Activated CD4-positive, alpha-beta T cell treated with anti-CD3 and anti-CD28 coated beads, Interleukin-2, Interleukin-6, amounts not matched to agents 100 ng/mL and 50 ng/mL, durations not matched to agents 16 hours and 8 hours (primary cell): ENCODE measurements at regions not wholly inside any gene's neighbourhood (a gene's known extent, or its start where the extent isn't known, plus 50 kb on each side); places are given as distances from the start of the nearest gene placed in this dataset.
A peak's percentile ranks its signal among the peaks of the same experiment; 100 is the strongest.
"Not testable (repeated sequence)": the region's sequence is repeated elsewhere in the genome, so short reads cannot be mapped to it uniquely, and the experiment has no call there.

ENCODE experiments used
- DNase-seq: peaks from one replicate; pipeline ENCODE4 v3.0.0-alpha.2; 2020

DNA sequence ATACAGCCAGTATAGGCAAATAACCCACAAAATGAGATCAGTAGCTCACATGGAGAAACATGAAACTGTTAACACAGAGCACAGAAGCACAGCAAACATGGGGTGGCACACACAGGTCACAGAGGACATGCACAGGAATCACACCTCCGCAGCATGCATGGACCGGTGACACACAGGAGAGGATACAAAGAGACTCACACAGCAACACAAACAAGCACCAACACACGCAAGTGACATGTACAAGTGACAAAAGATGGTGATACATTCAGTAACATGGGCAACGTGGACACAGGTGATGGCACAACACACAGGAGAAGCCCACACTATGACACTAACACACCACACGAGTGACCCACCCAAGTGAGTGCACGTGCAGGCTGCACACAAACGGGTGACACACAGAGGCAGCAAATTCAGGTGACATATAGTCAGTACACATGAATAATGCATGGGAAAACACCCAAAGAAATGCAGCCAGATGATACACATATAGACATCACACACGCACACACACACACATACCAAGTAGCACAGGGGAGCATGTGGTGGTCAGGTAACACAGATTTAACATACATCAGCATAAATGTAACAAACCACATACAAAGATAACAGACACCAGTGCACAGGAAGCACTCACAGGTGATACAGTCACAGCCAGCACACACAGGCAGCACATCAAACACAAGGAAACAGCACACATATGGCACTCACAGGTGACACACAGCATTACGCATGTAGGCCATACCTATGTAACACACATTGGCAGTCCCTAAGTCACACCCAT lies 216.0 kb upstream of the SFSWAP start:
- DNase-seq: no peak

DNA sequence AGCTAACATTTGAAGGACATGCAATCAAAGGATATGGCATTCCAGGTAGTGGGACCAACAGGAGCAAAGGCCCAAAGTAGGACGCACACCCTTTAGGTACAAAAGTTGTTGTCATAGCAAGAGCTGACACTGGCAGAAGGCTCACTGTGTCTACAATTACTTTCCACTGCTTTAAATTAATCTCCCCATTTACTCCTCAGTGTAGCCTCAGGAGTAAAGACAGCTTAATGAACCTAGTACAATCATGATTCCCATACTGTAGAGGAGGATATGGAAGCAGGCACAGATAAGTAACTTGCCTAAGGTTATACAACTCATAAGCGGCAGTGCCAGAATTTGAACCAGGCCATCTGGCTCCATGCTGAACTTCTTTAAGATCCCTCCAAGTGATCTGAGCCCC lies 212.9 kb upstream of the SFSWAP start:
- no peak for DNase-seq

DNA sequence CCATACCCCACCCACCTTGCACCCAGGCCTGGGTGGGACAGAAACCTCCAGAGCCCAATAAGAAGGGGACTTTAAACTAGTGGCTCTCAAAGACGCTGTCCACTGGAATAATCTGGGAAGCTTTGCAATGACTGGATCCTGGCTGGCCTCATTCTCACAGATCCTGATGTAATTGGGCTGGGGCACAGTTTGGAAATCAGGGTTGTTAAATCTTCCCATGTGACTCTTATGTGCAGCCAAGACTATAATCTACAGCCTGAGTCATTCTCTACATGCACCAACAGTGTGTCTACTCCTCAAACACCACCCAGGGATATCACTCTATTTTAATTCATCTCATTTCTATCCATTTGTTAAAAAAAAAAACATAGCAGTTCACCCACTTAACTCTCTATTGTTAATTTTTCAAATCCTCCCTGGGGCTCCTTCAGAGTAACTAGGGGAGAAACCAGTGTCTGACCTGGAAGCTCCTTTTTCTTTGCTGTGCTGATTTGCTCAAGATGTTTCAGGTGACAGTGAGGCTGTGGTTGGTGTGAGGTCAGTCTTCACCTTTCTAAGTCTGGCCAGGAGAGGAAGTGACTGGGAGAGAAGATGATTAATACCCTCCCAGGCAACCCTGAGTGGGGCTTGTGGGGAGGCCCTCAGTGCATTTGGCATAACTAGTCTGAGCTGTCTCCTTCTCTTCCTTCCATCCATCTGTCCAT lies 211.6 kb upstream of the SFSWAP start:
- DNase-seq: no peak

DNA sequence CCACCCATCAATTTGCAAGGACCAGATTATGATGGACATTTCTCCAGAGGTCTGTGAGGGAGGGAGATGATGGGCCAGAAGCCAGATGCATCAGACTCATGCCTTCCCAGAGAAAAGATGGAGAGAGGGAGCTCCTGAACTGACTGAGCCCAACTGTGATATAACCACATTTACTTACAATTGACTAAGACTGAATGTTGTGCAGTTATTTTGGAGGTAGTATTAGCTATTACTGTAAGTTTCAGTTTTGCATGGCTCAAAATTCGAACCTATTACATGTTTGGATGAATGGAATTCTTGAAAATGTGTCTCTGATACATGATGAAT lies 211.1 kb upstream of the SFSWAP start:
- DNase-seq: no peak

DNA sequence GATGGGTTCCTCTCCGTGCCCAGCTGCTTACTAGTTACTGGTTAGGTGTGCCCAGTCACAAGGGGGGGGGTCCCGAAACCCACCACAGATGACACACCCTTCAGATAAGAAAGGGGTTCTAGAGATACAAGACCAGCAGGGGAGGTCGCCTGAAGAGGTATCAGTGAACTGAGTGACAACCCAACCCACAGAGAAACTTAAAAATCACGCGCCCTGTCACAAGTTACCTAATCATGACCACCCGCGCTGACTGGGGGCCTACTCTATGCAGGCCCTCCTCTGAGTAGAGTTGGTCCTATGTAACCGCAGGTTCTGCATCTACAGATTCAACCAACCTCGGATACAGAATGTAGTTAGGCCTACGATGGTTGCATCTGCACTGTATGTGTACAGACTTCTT lies 210.3 kb upstream of the SFSWAP start:
- DNase-seq: no peak

DNA sequence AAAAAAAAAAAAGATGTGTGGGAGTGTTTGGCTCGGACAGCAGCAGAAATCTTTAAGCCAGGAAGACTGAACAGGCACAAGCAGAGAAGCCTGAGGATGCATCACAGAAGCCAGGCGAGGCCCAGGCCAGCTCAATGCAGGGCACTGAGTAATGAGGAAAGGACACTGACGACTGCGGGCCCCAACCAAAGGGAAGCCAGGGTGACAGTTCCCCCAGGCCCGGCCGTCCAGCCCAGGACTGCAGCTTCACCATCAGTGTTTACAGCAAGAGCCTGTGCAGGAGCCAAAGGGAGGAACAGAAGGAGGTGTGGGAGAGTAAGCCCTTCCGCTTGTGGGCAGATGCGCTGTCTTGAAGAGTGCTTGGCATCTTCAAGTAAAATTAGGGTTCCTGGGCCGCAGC lies 205.3 kb upstream of the SFSWAP start:
- no peak for DNase-seq

DNA sequence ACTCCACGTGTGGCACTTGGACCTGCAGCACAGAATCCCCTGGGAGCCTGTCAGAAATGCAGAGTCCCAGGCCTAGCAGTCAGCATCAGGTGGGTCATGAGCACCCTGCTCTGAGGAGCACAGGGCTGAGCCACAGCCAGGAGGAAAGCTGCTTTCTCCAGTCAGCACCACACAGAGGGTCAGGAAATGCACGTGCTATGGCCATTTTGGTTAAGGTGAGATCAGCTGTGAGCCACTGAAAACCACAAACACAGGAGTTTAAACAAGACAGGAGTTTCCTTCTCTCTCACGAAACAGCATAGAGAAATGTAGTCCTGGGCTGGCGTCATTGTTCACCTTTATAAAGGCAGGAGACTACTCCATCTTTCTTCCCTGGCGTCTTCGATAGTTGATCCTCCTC lies 204.5 kb upstream of the SFSWAP start:
- no peak for DNase-seq

DNA sequence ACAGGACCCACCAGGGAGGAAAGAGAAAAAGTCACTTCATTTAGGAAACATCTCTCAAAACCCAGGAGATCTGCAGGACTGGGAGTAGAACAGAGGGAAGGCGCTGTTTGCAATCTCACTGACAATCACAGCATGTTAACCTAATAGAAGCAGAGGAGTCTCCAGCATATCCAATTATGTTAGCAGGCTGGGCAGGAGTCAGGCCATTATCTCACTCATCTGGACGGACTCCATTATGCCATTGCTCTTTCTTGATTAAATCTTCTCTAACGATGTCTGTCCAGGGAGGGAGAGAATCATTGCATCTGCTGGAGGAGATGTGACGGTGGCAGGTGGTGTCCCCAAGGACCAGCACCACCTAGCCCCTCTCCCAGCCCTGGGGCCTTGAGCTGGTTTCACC lies 203.8 kb upstream of the SFSWAP start:
- DNase-seq: no peak

DNA sequence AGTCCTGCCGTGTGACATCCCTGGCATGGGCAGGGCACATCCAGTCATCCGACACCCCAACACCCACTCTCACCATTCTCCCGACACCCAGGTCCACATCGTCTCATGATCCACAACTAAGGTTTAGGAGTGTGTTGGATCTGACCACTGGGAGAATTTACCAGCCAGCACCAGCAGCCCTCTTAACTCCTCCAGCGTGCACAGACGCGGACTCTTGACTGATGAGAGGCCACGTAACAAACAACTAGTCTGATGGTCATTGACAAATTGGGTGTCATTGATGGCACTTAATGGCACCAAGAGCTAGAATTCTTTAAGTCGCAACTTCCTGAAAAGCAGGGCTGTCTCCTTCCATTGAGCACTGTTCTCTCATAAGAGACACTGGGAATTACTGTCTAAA lies 203.0 kb upstream of the SFSWAP start:
- DNase-seq: no peak

DNA sequence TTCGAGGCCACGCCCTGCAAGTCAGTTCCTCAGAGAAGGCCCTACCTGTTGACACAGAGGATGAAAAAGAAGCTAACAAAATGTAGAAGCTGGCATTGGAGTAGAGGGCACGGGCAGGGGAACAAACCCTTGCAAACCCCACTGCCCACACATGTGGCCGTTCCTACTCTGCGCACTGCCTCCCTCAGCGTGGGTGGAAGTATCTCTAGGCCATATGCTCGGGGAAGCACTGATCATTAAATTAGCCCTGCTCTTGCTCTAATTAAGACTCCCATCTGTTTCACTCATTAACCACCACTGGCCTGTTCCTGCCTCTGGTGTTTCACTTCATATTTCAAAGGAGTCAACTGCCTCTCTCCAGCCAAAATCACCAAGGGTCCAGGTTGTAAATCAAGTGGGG lies 201.2 kb upstream of the SFSWAP start:
- no peak for DNase-seq

DNA sequence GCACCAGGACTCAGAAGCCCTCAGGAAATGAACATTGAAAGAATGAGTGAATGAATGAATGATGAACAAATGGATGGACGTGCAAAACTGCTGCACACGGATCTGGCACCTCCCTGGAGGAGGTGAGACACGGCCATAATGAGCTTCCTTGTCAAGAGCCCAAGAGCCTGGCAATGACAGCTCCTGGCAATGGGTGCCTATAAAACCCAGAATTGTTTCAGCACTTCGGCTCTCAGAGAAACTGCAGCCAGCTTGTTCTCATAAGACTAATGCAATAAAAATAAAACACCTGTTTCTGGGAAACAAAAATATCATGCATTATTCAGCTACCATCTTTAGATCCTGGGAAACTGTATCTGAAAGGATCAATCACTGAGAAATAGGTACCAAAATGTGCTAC lies 200.5 kb upstream of the SFSWAP start:
- DNase-seq: no peak

DNA sequence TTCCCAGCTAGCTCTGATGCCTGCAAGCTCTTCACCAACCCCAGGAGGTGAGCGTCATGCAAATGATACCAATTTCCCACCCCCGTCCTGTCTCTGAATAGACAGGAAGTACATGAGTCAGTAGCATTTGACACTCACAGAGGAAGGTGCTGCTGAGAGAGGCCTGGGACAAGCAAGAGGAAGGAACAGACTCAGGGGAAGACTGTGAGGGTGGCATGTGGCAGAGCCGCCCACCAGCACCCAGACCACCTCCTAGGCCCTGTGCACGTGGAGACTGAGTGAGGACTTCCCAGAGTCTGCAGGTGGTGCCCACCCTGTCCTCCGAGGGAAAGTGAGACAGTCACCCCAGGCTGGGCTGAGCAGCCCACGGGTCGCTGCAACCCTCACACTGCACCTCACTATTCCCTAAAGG lies 199.5 kb upstream of the SFSWAP start:
- DNase-seq: peak; percentile 82

DNA sequence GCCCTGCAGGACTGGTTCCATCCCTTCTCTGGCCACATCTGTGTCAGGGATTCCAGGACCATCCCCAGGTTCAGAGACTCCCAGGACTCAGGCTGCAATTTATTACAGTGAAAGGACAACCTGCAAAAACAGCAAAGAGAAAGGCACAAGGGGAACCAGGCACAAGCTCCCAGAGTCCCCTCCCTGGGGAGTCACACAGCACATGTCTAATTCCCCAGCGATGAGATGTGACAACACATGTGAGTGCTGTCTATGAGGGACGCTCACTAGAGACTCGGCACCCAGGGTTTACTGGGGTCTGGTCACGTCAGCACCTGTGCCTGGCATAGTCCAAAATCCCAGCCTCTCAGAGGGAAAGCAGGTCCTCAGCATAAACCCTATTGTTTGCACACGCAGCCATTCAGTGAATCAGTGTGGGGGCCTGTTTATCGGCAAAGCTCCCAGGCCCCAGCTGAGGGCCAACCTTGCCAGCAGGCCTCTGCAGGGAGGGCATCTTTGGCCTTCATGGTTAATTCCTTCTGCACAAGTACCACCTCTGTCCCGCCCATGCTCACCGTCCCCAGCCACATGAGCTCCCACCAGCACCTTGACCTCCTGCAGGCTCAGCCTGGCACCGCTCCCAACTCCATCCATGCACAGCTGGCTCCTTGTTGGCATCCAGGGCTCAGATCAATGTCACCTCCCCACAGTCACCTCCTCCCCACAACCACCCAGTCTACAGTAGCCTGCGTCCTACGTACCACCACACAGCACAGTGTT lies 198.9 kb upstream of the SFSWAP start:
- no peak for DNase-seq

DNA sequence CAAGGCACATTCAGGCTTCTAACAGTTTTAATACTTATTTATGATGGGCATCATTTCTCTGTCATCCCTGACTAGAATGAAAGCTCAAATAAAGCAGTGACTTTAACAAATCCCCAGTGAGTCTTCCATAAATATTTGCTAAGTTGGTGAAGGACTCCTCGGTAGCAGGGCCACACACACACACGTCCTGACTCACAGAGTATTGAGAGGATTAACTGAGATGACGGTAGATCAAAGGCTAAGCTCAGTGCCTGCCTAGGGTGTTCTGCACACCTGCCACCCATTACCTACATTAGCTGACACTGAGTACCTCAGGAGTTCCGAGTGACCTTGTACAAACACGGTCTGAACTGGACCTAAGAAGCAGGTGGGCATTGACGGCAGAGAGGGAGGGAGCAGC lies 197.3 kb upstream of the SFSWAP start:
- no peak for DNase-seq

DNA sequence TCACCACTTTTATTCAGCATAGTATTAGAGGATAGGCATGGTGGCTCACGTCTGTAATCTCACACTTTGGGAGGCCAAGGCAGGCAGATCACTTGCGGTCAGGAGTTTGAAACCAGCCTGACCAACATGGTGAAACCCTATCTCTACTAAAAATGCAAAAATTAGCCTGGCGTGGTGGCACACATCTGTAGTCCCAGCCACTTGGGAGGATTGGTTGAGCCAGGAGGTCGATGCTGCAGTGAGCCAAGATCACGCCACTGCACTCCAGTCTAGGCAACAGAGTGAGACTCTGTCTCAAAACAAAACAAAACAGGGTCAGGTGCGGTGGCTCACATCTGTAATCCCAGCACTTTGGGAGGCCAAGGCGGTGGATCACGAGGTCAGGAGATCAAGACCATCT lies 190.3 kb upstream of the SFSWAP start:
- not testable (repeated sequence) for DNase-seq

DNA sequence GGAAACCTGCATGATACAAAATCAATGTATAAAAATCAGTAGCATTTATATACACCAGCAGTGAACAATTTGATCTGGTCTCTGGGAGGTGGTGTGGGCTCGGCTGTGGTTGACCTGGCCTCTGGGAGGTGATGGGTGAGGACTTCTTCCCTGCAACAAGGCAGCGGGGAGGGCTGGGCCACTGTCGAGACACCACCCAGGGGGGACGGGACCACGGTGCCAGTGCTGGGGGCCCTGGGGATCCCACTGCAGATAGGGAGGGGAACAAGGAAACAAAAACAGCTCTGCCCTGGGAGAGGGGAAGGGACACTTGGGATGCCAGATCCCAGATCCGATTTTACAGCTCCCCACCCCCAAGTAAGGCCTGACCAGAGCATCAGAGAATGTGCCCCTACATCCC lies 189.6 kb upstream of the SFSWAP start:
- DNase-seq: no peak

DNA sequence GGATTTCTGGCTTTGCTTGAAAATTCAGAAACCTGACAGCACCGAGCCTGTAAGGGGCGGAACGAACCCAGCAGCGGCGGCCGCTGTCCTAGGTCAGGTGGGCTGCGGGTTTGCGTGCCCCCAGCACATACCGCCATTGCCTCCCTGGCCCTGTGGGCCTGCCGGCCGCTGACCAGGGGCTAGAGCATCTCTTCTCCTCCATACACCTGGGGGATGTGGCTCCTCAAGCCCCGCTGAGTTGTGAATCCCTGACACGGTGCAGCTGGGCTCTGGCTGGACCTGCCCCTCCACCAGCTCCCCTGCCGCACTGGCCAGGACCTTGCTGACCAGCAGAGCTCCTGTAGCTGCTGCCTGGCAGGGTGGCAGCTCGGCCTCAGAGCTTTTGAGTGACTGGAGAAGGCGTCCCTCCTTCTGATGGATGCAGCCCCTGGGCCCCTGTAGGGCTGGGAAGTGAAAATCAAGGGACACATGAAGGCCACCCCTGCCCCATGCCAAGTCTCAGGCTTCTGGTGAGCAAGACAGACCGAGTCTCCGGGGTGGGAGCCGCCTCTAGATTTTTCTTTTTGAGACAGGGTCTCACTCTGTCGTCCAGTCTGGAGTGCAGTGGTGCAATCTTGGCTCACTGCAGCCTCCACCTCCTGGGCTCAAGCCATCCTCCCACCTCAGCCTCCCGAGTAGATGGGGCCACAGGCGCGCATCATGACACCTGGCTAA lies 184.9 kb upstream of the SFSWAP start:
- no peak for DNase-seq

DNA sequence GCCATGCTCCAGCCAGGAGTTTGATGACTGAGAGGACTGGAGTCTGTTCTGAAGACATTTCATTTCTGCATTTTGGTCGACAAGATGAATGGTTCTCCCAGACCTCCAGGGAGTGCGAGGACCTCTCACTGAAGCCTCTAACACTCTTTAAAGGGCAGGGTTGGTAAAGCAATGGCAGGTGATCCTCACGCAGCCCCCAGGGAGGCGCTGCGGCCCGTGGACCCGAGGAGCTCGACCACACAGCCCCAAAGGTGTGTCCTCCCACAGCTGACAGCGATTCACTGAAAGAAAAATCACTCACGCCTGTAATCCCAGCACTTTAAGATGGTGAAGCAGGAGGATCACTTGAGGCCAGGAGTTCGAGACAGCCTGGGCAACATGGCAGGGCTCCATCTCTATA lies 183.8 kb upstream of the SFSWAP start:
- DNase-seq: no peak

DNA sequence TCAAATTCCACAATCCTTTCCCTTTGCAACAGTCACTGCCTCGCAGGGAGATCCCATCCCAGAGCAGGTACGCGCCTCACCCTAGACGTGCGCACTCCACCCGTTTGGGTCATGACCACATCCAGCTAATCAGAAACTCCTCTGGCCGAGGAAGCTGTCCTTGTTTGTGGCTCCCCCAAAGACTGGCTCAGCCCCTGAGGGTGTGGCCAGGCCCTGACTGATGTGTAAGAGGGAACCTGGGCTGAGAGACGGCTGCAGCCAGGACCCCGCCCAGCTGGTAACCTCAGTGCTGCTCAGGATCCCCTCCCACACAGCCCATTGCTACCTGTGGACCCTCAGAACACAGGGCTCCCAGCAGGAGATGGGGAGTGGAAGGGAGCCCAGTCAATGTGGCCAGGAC lies 183.2 kb upstream of the SFSWAP start:
- DNase-seq: no peak

DNA sequence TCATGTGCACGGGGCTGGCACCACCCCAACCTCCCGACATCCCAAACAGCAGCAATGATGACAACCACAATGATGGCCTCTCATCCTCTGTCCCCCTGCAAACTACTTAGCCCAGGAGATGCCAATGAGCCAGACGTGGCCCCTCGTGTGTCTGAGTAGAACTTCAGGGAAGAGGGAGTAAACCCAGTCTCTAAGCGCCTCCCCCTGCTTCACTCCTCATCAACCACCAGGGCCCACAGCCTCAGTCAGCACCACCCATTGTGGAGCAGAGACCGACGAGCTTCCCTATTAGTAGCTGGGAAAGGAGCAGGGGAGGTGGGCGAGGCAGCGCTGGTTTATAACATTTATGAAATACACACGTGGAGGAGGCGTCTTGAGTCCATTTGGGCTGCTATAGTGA lies 182.7 kb upstream of the SFSWAP start:
- DNase-seq: no peak

DNA sequence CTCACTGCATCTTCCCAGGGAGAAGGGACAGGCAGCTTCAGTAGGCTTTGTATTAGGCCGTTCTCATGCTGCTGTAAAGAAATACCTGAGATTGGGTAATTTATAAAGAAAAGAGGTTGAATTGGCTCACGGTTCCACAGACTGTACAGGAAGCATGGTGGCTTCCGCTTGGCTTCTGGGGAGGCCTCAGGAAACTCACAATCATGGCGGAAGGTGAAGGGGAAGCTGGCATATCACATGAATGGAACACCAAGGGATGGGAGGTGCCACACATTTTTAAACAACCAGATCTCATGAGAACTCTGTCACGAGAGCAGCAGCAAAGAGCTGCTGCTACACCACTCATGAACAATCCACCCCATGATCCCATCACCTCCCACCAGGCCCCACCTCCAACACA lies 182.2 kb upstream of the SFSWAP start:
- DNase-seq: no peak

DNA sequence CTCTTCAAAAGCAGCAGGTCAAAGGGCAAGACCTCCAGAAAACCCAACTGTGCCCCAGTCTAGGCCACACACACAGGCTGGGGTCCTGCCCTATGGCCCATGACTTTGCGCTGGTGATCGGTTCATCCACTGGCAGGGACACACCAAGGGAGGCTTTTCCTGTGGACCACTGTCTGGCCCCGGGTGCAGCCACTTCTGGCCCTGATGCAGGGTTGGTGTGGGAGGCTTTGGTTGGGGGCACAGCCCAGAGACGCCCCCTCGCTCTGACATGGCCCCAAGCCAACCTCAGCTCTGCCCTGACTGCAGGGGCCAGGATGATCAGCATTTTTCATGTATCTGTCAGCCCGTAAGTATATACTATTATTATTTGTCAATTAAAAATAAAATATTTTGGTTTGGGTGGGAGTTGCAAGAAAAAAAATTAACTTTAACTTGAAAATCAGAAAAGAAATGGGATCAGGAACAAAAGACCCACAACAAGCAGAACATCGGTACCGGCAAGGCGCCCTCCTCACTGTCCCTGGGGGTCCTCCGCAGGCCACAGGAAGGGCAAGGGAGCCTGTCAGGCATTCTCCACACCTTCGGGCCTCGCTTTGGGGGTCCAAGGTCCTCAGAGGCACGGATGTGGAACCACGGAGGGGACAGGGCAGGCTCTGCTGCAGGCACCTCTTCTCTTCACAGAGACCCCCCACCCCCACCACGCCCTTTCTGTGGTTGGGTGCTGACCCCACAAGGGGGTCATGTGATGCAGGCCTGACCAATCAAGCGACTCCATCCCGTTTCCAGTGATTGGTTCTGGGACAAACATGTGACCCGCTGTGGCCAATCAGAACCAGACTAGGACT lies 181.5 kb upstream of the SFSWAP start:
- no peak for DNase-seq

DNA sequence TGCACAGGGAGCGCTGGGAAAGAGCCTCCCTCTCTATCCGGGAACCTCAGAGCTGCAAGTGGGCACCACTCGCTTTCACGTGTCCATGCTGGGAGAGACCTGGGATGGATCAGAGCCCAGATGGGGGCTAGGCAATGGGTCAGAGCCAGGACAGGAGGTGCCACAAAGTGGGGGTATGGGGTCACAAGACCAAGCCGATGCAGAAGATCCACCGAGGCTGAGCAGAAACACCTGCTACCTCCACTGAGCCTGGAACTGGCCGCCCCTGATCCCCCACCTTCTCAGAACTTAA lies 180.9 kb upstream of the SFSWAP start:
- no peak for DNase-seq
